ENCODE measurements at regions not wholly inside any gene's neighbourhood (a gene's known extent, or its start where the extent isn't known, plus 50 kb on each side); places are given as distances from the start of the nearest gene placed in this dataset.

- TF ChIP-seq CTCF (IDR thresholded peaks at IDR 0.05) (no peak), POLR2A (IDR thresholded peaks at IDR 0.05) (no peak)
Measured at GRCh38 chr9:126205265-126205664, 121.4 kb upstream of the MVB12B start.
